ENCODE measurements at regions not wholly inside any gene's neighbourhood (a gene's known extent, or its start where the extent isn't known, plus 50 kb on each side); places are given as distances from the start of the nearest gene placed in this dataset.
"Not testable (repeated sequence)": the region's sequence is repeated elsewhere in the genome, so short reads cannot be mapped to it uniquely, and the experiment has no call there.

DNA sequence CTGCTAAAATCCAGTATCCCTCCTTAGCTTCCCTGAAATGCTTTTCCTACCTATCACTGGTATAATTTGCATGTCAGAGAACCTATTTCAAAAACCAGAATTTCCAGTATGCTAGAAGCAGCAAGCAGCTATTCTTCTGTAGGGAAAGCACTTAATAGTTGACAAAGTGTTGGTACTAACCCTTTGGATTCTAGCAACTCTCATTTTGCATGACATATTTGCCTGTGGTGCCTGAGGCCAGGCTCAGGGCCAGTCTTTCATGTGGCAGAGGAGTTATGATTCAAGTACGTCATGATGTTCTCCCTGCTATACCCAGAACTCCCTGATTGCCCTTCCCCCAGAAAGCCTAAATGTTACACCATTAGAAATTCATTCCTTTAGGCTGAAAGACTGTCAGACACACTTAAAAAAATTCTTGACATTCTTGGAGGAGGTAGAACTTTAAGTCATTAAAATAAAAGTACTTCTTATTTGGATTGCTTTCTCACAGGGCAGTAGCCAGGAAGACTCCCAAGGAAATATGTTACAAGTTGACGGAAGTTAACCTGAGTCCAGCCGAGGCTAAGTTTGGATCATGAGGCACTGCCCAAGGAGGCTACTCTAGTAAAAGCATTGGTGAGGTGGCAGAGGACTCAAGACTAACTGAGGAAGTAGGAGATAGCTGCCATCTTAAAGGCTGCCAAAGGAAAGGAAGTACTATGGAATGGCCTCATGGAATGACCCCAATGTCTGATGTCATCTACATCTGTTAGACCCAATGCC lies 298.4 kb upstream of the SPAG17 start:
- FAIRE-seq (no peak), DNase-seq (ENCODE audit: extremely low spot score, insufficient read length, low read depth) (no peak)

DNA sequence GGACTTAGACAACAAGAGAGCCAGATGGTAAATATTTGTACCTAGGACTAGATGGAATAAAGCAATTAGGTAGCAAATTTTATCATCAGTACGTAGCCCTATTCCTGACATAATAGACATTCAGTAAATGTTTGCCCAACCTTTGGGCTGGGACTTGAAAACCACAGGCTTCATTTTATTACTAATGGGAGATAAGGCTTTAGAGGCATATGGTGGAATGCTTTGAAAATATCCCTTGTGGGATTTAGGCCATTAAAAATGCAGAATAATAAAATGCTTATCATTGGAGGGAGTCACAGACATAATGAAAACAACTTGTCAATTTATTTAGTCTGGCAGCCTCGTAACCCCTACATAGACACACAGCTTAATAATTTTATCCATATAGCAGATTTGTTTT lies 296.1 kb upstream of the SPAG17 start:
- no peak for FAIRE-seq
- no peak for DNase-seq (ENCODE audit: extremely low spot score, insufficient read length, low read depth)

DNA sequence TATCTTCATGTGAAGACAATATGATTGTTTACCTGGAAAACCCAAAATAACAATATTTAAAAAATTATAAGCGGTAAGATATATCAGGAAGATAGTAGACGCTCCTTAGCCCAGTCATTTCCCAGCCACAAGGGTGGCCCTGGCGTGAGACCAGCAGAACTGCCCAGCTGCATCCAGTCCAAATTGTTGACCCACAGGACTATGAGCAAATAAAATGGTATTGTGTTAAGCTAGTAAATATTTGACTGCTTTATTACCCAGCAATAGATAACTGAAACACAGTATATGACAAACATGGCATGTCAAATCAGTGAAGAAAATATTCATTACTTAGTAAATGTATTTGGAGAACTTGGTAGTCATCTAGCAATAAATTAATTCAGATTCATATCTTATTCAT lies 294.3 kb upstream of the SPAG17 start:
- FAIRE-seq = no peak
- DNase-seq (ENCODE audit: extremely low spot score, insufficient read length, low read depth) = no peak

DNA sequence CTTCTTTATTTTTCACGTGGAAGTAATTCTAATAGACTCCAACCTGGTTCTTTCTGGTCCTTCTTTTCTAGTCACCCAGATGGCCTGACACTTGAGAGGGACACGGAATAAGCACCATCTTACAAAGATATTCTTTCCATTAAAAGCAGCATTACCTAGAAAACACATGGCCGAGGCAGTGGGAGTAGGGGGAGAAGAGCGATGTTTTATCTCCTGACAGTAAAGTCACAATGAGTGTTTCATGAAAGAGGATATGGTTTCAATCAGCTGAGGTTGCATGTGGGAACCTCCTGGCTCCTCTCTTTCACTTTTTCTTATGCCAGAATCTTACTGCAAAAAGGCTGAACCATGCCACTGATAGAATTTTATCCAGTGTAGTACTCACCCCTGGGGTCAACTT lies 288.8 kb upstream of the SPAG17 start:
- FAIRE-seq (no peak), DNase-seq (ENCODE audit: extremely low spot score, insufficient read length, low read depth) (no peak)

DNA sequence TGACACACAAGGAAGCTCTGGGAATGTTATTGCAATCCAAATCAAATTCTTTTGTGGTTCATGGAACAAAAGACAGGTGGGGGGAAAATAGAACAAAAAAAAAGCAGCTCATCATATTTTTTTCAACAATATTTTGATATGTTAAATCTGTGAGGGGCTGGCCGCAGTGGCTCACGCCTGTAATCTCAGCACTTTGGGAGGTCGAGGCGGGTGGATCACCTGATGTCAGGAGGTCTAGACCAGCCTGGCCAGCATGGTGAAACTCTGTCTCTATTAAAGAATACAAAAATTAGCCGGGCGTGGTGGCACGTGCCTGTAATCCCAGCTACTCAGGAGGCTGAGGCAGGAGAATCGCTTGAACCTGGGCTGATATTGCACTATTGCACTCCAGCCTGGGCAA lies 279.4 kb upstream of the SPAG17 start:
- FAIRE-seq; DNase-seq (ENCODE audit: extremely low spot score, insufficient read length, low read depth): not testable (repeated sequence)

DNA sequence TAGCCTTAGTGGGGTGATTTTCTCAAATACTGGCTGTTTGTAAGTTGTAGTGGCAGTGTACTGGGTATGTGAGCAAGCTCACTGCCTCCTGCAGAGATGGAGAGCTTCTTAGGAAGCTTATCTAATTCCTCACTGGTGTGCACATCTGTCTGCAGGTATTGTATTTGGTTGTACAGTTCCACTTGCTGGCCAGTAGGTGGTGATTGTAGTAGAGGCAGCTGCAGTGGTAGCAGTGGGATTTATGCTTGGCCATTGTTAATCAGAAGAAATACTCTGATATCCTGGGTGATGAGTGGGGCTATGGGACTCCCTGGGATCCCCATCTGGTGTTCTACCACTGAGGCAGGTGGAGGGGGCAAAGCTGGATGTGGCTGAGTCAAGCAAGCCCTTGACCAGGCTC lies 276.1 kb upstream of the SPAG17 start:
- no peak for FAIRE-seq
- DNase-seq (ENCODE audit: extremely low spot score, insufficient read length, low read depth) = no peak

DNA sequence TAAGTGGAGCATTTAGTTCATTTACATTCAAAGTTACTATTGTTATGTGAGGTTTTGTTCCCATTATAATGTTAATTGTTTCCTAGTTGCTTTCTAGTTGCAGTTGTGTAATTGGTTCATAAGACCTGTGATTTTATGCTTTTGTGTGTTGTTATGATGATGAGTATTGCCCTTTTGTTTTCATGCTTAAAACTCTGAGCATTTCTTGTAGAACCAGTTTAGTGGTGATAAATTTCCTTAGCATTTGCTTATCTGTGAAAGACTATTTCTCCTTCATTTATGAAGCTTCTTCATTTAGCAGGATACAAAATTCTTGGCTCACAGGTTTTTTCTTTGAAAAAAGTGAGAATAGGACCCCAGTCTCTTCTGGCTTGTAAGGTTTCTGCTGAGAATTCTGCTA lies 274.8 kb upstream of the SPAG17 start:
- DNase-seq (ENCODE audit: extremely low spot score, insufficient read length, low read depth) = no peak
- FAIRE-seq = no peak

DNA sequence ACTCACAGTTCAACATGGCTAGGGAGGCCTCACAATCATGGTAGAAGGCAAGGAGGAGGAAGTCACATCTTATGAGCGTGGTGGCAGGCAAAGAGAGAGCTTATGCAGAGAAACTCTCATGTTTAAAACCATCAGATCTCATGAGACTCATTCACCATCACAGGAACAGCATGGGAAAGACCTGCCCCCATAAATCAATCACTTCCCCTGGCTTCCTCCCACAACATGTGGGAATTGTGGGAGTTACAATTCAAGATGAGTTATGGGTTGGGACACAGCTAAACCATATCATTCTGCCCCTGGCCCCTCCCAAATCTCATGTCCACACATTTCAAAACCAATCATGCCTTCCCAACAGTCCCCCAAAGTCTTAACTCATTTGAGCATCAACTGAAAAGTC lies 268.8 kb upstream of the SPAG17 start:
- FAIRE-seq; DNase-seq (ENCODE audit: extremely low spot score, insufficient read length, low read depth): not testable (repeated sequence)

DNA sequence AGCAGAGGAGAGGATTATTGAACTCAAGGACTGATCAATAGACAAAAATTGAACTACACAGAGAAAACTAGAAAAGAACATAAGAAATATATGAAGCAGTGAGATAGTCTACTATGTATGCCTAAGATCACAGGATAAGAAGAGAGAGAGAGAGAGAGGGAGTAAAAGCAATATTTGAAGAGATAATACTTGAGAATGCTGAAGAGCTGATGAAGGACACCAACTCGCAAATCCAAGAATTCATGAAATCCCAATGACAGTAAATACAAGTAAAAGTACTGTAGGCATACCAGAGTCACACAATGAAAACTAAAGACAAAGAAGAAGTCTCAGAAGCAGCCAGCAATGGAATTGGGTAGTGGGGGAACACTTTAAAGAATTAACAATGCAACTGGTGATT lies 260.1 kb upstream of the SPAG17 start:
- no peak for DNase-seq (ENCODE audit: extremely low spot score, insufficient read length, low read depth)
- FAIRE-seq = no peak

DNA sequence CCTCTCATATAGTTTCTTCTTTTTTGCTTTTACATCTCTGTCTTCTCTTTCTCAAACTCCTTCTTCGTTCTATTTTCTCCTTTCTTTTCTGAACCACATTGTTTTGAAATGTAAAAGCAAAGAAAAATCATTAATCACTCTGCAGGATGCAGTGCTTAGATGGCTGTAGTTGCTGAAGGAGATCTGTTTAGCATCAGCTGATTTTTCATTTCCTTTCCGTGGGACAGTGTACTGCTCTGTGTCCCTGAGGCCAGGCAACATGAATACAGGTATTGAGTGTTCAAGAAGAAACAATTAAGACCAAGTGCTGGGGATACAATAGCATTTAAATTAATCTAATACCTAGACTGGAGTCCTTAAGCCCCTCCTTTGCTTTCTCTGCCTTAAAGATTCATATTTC lies 257.2 kb upstream of the SPAG17 start:
- FAIRE-seq (no peak), DNase-seq (ENCODE audit: extremely low spot score, insufficient read length, low read depth) (no peak)

DNA sequence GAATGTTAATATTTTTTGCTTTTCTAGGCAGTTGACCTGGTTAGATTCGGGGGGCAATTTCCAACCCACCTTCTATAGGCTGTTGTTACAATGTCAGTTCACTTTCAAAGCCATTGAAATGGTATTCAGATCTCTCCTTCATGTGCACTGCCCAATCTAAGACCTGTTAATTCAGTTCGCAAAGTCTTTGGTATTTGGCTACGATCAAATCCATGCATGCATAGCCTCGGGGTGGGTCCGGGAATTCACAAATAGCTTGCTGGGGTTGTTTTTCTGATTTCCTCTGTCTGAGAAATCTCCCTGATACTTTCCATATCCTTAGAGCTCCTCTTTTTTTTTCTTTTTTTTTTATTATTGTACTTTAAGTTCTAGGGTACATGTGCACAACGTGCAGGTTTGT lies 252.6 kb upstream of the SPAG17 start:
- no peak for DNase-seq (ENCODE audit: extremely low spot score, insufficient read length, low read depth)
- no peak for FAIRE-seq

DNA sequence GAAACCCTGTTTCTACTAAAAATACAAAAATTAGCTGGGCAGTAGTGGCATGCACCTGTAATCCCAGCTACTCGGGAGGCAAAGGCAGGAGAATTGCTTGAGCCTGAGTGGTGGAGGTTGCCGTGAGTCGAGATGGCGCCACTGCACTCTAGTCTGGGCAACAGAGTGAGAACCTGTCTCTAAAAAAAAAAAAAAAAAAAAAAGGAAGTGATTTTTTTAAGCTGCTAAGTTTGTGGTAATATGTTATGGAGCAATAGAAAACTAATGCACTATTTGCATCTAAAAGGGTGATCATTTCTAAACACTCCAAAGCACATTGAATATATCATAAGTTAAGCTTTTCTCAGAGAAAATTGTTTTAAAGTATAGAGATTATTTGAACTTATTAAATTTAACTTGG lies 244.8 kb upstream of the SPAG17 start:
- FAIRE-seq = no peak
- DNase-seq (ENCODE audit: extremely low spot score, insufficient read length, low read depth) = no peak

DNA sequence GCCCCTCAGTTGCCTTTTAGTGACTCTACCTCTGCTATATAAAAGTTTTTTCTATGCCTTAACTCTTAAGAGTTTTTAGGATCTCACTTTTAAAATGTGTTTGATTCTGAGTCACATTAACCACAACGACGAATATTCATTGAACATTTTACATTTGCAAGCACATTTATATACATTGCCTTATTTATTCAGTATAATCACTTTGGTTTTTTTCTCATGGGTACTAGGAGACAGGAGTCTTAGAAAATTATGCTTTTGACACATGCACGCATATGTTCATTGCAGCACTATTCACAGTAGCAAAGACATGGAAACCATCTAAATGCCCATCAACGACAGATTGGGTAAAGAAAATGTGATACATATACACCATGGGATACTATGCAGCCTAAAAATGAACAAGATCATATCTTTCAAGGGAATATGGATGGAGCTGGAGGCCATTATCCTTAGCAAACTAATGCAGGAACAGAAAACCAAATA lies 236.9 kb upstream of the SPAG17 start:
- DNase-seq (ENCODE audit: extremely low spot score, insufficient read length, low read depth) (no peak), FAIRE-seq (no peak)

DNA sequence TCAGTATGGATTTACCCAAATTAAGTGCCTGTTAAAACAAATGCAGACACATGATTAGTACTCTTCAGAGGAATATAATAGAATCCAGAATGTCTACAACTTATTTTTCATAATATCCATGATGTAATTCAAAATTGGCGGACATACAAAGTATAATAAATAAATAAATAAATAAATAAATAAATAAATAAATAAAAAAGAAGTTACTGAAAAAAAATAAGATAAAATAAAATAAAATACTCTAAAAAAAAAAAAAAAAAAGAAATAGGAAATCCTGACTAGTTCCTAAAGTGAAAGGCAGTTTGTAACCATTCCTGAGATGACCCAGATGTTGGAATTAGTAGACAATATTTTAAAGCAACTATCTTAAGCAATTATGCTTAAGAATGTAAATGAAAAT lies 219.0 kb upstream of the SPAG17 start:
- FAIRE-seq = no peak

DNA sequence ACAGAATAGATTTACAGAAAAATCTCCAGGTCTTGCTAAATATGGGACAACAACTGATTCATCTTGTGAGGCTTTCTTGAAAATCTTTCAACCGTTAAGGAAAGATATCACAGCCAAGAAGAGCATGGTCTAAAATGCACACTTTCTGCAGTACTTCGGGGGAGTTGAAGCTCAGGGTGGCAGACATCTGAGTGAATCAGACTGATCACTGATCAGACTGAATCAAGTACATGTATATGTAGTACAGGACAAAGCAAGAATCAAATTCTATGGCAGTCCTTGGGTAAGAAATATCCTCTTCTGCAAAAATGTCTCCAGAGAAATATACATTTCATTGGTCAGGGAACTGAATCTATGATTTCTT lies 212.4 kb upstream of the SPAG17 start:
- DNase-seq (ENCODE audit: extremely low spot score, insufficient read length, low read depth) (no peak), FAIRE-seq (no peak)

More for the DNA sequence above, 219.0 kb upstream of the SPAG17 start:
- no peak for DNase-seq (ENCODE audit: extremely low spot score, insufficient read length, low read depth)

DNA sequence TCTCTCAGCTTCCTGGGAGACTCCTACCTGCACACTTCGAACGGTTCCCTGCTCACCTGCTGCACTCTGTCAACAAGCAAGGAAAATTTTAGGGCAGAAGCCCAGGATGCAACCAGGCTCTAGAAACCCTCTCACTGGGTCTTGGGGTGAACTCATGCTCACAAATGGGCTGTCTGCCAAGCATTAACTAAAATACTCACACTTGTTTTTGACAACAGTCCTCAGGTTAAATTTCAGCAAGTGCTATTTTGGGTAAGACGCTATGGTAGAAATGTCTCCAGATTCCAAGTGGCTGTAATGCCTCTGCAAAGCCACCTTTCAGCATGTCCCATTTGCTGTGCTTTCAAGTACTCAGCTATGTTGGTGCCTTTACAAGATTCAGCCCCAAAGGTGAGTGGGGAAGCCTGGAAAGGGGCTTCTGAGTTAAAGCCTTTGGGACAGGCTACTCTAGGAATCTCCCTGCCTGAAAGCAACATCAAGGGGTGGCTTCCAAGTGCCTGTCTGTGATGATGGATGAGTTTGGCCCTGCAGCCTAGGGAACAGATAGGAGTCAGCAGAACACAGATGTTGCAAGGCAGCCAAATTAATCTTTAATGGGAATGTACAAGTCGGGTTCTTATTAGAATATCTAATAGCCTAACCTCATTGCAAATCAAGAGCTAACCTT lies 211.9 kb upstream of the SPAG17 start:
- DNase-seq (ENCODE audit: extremely low spot score, insufficient read length, low read depth) (no peak), FAIRE-seq (no peak)

DNA sequence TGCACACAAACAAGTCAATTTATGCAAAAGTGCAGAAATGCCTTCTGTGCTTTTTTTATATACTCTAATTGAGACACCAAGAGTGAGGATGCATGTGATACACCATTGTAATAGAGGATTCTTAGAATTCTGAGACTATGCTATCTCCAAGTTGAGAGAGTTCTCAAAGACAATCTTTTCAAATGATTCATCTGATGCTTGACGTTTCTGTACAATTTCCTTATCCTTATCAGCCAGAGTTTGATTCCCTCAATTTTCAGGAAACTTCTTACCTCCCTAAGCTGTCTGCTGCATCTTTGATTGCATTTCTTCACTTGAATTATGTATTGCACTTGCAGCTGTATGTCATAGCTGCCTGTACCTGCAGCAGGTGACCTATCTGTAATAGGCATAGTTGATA lies 211.3 kb upstream of the SPAG17 start:
- no peak for DNase-seq (ENCODE audit: extremely low spot score, insufficient read length, low read depth)
- FAIRE-seq = no peak

DNA sequence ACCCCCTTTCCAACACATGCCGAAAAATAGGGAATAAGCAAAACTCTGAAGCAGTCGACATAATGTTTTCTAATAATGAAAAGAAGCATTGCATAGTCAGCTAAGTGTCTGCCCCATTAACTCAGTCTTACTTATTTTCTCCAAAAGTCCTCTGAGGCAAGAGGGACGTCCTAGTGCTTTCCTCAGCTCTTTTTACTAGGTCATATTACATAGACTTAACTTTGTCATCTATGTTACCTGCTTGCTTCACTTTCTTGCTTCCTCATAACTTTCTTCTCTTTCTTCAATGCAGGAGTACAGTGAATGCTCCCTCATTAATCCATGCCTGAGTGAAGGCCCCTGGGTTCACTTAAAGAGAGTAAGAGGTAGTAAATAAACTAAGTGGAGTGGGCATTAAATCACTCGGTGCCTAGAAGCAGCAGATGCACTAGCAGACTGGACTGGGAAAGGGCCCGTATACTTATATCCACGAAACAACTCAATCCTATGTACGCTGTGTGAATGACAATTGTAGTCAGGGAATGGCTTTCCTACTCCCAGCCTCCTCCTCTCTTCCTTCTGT lies 210.5 kb upstream of the SPAG17 start:
- no peak for FAIRE-seq
- DNase-seq (ENCODE audit: extremely low spot score, insufficient read length, low read depth) = no peak

DNA sequence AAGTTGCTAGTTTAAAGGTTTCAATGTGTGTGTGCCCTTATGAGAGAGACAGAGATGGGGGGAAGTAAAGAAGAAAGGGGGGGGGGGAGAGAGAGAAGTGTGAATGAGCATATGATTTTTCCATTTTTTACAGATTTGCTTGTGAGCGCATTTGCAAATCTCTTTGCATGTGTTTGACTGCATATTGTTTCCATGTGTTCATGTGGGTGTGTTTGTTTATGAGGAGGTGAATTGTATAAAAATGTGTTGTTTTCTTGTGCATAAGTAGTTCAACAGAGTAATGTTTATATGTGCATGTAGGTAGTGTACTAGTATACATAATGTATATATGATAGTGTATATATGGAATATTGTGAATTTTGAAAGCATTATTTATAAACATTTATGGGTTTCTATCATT lies 205.9 kb upstream of the SPAG17 start:
- no peak for FAIRE-seq
- DNase-seq (ENCODE audit: extremely low spot score, insufficient read length, low read depth) = no peak

DNA sequence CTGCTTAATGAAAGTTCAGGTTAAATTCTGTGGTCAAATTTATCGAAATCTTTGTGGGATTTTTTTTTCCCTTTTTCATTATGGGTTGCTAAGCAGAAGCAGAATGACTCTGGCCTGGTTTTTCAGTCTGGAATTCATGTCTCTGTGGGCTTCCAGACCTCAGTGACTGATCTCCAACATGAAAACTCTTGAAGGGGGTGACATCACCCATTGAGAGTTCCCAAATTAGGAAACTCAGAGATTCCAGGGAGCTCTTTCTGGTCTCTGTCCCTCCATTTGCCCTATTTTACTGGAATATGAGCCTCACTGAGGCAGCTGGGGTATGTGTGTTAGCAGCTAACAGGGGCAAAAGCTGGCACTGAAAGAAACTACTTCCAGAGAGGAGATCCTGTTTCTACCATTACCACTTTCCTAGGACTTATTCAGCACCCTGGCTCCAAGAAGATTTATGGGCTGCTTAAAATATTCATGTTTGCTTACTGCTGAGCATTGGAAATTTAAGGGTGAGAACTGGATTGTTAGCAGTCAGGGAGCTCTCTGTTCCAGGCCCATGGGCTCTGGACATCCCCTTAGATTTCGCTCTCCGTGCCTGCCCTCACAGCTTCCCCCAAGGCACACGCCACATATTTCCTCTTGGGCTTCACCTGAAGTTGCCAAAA lies 203.4 kb upstream of the SPAG17 start:
- FAIRE-seq (no peak), DNase-seq (ENCODE audit: extremely low spot score, insufficient read length, low read depth) (no peak)

Data from GM18507 (cell line).